ENCODE measurements at regions not wholly inside any gene's neighbourhood (a gene's known extent, or its start where the extent isn't known, plus 50 kb on each side); places are given as distances from the start of the nearest gene placed in this dataset.

- H3K27me3 ChIP-seq (replicated peaks in 1 of 2; ENCODE audit: control insufficient read depth in 2 of 2, extremely low read depth in 1 of 2, insufficient read depth in 2 of 2, low read length in 1 of 2), result no peaks in the 10 kb centered on the region
- Mint-ChIP-seq H3K4me1 (no peaks in the 10 kb centered on the region), H3K27me3 (peaks cover 1 to 8% of the 10 kb centered on the region in 2 donors), H3K36me3 (no peaks in the 10 kb centered on the region), H3K4me3 (no peak overlapping the region), H3K9me3 (peaks cover 4 to 20% (median 13%) of the 10 kb centered on the region in 3 donors), H3K27ac (no peak overlapping the region)
- H3K4me1 ChIP-seq (ENCODE audit: control insufficient read depth in 1 of 2, extremely low read depth in 1 of 2, insufficient read depth in 2 of 2, low read length in 2 of 2), result no peaks in the 10 kb centered on the region
- ChIA-PET POLR2A (no interaction called here), CTCF (no interaction called here)
- no peak for ATAC-seq (replicated peaks in 1 of 4)
- WGBS (ENCODE audit: insufficient coverage), result 95% methylated on average over 3 of the region's 7 CpGs
- H3K27ac ChIP-seq (ENCODE audit: low read length), result no peak overlapping the region
- H3K4me3 ChIP-seq (ENCODE audit: control insufficient read depth in 1 of 2, extremely low read depth in 1 of 2, low read length in 1 of 2), result no peak overlapping the region
- H3K36me3 ChIP-seq (ENCODE audit: control insufficient read depth in 2 of 2, extremely low read depth in 1 of 2, insufficient read depth in 1 of 2, low read length in 1 of 2), result no peaks in the 10 kb centered on the region
- DNase-seq, result no peak
- no peaks in the 10 kb centered on the region for H3K9me3 ChIP-seq
Observed at GRCh38 chr12:114616081-114616480, 67.9 kb downstream of the TBX3 start.

GRCh38 chr12:114614040-114614439, 69.9 kb downstream of the TBX3 start:
- ChIA-PET CTCF (no interaction called here), POLR2A (no interaction called here)
- Histone ChIP-seq H3K27me3 (replicated peaks in 1 of 2; ENCODE audit: control insufficient read depth in 2 of 2, extremely low read depth in 1 of 2, insufficient read depth in 2 of 2, low read length in 1 of 2) (no peaks in the 10 kb centered on the region), H3K27ac (ENCODE audit: low read length) (no peak overlapping the region), H3K36me3 (ENCODE audit: control insufficient read depth in 2 of 2, extremely low read depth in 1 of 2, insufficient read depth in 1 of 2, low read length in 1 of 2) (no peaks in the 10 kb centered on the region), H3K4me3 (ENCODE audit: control insufficient read depth in 1 of 2, extremely low read depth in 1 of 2, low read length in 1 of 2) (no peak overlapping the region), H3K9me3 (no peaks in the 10 kb centered on the region), H3K4me1 (ENCODE audit: control insufficient read depth in 1 of 2, extremely low read depth in 1 of 2, insufficient read depth in 2 of 2, low read length in 2 of 2) (no peaks in the 10 kb centered on the region)
- Mint-ChIP-seq H3K36me3 (no peaks in the 10 kb centered on the region), H3K9me3 (peaks cover 4 to 20% (median 13%) of the 10 kb centered on the region in 3 donors), H3K27ac (no peak overlapping the region), H3K4me1 (no peaks in the 10 kb centered on the region), H3K27me3 (peaks cover 1 to 8% of the 10 kb centered on the region in 2 donors), H3K4me3 (no peak overlapping the region)
- DNase-seq (no peak), ATAC-seq (replicated peaks in 1 of 4) (no peak)
- WGBS (ENCODE audit: insufficient coverage), result 33% methylated on average over 1 of the region's 3 CpGs

GRCh38 chr12:114612062-114612461, 71.9 kb downstream of the TBX3 start:
- POLR2A ChIA-PET, result no interaction called here
- no peaks in the 10 kb centered on the region for H3K36me3 ChIP-seq (ENCODE audit: control insufficient read depth in 2 of 2, extremely low read depth in 1 of 2, insufficient read depth in 1 of 2, low read length in 1 of 2)
- no peaks in the 10 kb centered on the region for H3K9me3 ChIP-seq
- CTCF ChIA-PET, result no interaction called here
- no peak overlapping the region for H3K27ac ChIP-seq (ENCODE audit: low read length)
- Mint-ChIP-seq H3K9me3 (peaks cover 4 to 12% (median 5%) of the 10 kb centered on the region in 3 donors), H3K4me3 (no peak overlapping the region), H3K27me3 (peaks cover 1 to 8% of the 10 kb centered on the region in 2 donors), H3K36me3 (no peaks in the 10 kb centered on the region), H3K4me1 (no peaks in the 10 kb centered on the region), H3K27ac (no peak overlapping the region)
- WGBS (ENCODE audit: insufficient coverage), result 88% methylated on average over 6 of the region's 6 CpGs
- no peaks in the 10 kb centered on the region for H3K27me3 ChIP-seq (replicated peaks in 1 of 2; ENCODE audit: control insufficient read depth in 2 of 2, extremely low read depth in 1 of 2, insufficient read depth in 2 of 2, low read length in 1 of 2)
- H3K4me1 ChIP-seq (ENCODE audit: control insufficient read depth in 1 of 2, extremely low read depth in 1 of 2, insufficient read depth in 2 of 2, low read length in 2 of 2), result no peaks in the 10 kb centered on the region
- no peak for ATAC-seq (replicated peaks in 1 of 4)
- H3K4me3 ChIP-seq (ENCODE audit: control insufficient read depth in 1 of 2, extremely low read depth in 1 of 2, low read length in 1 of 2), result no peak overlapping the region
- no peak for DNase-seq

GRCh38 chr12:114611145-114612018, 72.6 kb downstream of the TBX3 start:
- peaks cover 4 to 9% (median 5%) of the 10 kb centered on the region in 3 donors for H3K9me3 Mint-ChIP-seq
- H3K27ac ChIP-seq (ENCODE audit: low read length), result no peak overlapping the region
- no peaks in the 10 kb centered on the region for H3K4me1 Mint-ChIP-seq
- CTCF ChIA-PET, result no interaction called here
- POLR2A ChIA-PET, result no interaction called here
- no peak overlapping the region for H3K4me3 ChIP-seq (ENCODE audit: control insufficient read depth in 1 of 2, extremely low read depth in 1 of 2, low read length in 1 of 2)
- 53% methylated on average over 2 of the region's 8 CpGs for WGBS (ENCODE audit: insufficient coverage)
- no peak overlapping the region for H3K4me3 Mint-ChIP-seq
- no peaks in the 10 kb centered on the region for H3K36me3 ChIP-seq (ENCODE audit: control insufficient read depth in 2 of 2, extremely low read depth in 1 of 2, insufficient read depth in 1 of 2, low read length in 1 of 2)
- H3K36me3 Mint-ChIP-seq, result no peaks in the 10 kb centered on the region
- ATAC-seq (replicated peaks in 1 of 4) (no peak), DNase-seq (no peak)
- no peak overlapping the region for H3K27ac Mint-ChIP-seq
- no peaks in the 10 kb centered on the region for H3K27me3 ChIP-seq (replicated peaks in 1 of 2; ENCODE audit: control insufficient read depth in 2 of 2, extremely low read depth in 1 of 2, insufficient read depth in 2 of 2, low read length in 1 of 2)
- H3K4me1 ChIP-seq (ENCODE audit: control insufficient read depth in 1 of 2, extremely low read depth in 1 of 2, insufficient read depth in 2 of 2, low read length in 2 of 2), result no peaks in the 10 kb centered on the region
- no peaks in the 10 kb centered on the region for H3K9me3 ChIP-seq
- peaks cover 1 to 5% of the 10 kb centered on the region in 2 donors for H3K27me3 Mint-ChIP-seq

GRCh38 chr12:114608509-114608908, 75.5 kb downstream of the TBX3 start:
- Histone ChIP-seq H3K27me3 (replicated peaks in 1 of 2; ENCODE audit: control insufficient read depth in 2 of 2, extremely low read depth in 1 of 2, insufficient read depth in 2 of 2, low read length in 1 of 2) (no peaks in the 10 kb centered on the region), H3K27ac (ENCODE audit: low read length) (no peak overlapping the region), H3K9me3 (no peaks in the 10 kb centered on the region), H3K4me3 (ENCODE audit: control insufficient read depth in 1 of 2, extremely low read depth in 1 of 2, low read length in 1 of 2) (no peak overlapping the region), H3K36me3 (ENCODE audit: control insufficient read depth in 2 of 2, extremely low read depth in 1 of 2, insufficient read depth in 1 of 2, low read length in 1 of 2) (no peaks in the 10 kb centered on the region), H3K4me1 (ENCODE audit: control insufficient read depth in 1 of 2, extremely low read depth in 1 of 2, insufficient read depth in 2 of 2, low read length in 2 of 2) (no peaks in the 10 kb centered on the region)
- 73% methylated on average over 2 of the region's 3 CpGs for WGBS (ENCODE audit: insufficient coverage)
- ATAC-seq (replicated peaks in 1 of 4), result no peak
- Mint-ChIP-seq H3K36me3 (no peaks in the 10 kb centered on the region), H3K27me3 (peaks cover 1 to 8% of the 10 kb centered on the region in 2 donors), H3K27ac (no peak overlapping the region), H3K4me1 (no peaks in the 10 kb centered on the region), H3K9me3 (no peaks in the 10 kb centered on the region), H3K4me3 (no peak overlapping the region)
- CTCF ChIA-PET, result no interaction called here
- POLR2A ChIA-PET, result no interaction called here
- DNase-seq, result no peak

- CTCF ChIA-PET, result no interaction called here
- no peaks in the 10 kb centered on the region for H3K36me3 Mint-ChIP-seq
Observed at GRCh38 chr12:114605918-114606317, 78.1 kb downstream of the TBX3 start.

More at GRCh38 chr12:114605918-114606317, 78.1 kb downstream of the TBX3 start:
- Histone ChIP-seq H3K4me3 (ENCODE audit: control insufficient read depth in 1 of 2, extremely low read depth in 1 of 2, low read length in 1 of 2) (no peak overlapping the region), H3K36me3 (ENCODE audit: control insufficient read depth in 2 of 2, extremely low read depth in 1 of 2, insufficient read depth in 1 of 2, low read length in 1 of 2) (no peaks in the 10 kb centered on the region), H3K27me3 (replicated peaks in 1 of 2; ENCODE audit: control insufficient read depth in 2 of 2, extremely low read depth in 1 of 2, insufficient read depth in 2 of 2, low read length in 1 of 2) (no peaks in the 10 kb centered on the region), H3K9me3 (no peaks in the 10 kb centered on the region), H3K4me1 (ENCODE audit: control insufficient read depth in 1 of 2, extremely low read depth in 1 of 2, insufficient read depth in 2 of 2, low read length in 2 of 2) (no peaks in the 10 kb centered on the region), H3K27ac (ENCODE audit: low read length) (no peak overlapping the region)
- Mint-ChIP-seq H3K9me3 (peaks cover 0 to 6% (median 0%) of the 10 kb centered on the region in 3 donors), H3K27ac (no peak overlapping the region), H3K4me1 (no peaks in the 10 kb centered on the region), H3K27me3 (peaks cover 0 to 3% of the 10 kb centered on the region in 2 donors), H3K4me3 (no peak overlapping the region)
- DNase-seq (no peak), ATAC-seq (replicated peaks in 1 of 4) (no peak)
- POLR2A ChIA-PET, result no interaction called here
- WGBS (ENCODE audit: insufficient coverage), result 58% methylated on average over 2 of the region's 3 CpGs
